Peyer's patch (tissue), 4 donors: ENCODE measurements at regions not wholly inside any gene's neighbourhood (a gene's known extent, or its start where the extent isn't known, plus 50 kb on each side); places are given as distances from the start of the nearest gene placed in this dataset.

Source experiments
- CTCF ChIP-seq, 6 experiments: fragments of 450-650 bp in 4 of 6; fragments of 200-600 bp in 2 of 6; sonication (generic) in 1 of 6; IDR thresholded peaks; one replicate each; pipeline ENCODE4 v1.5.1; 2017 to 2019; ENCODE audit warnings: antibody characterized with exemption in 6 of 6, mild to moderate bottlenecking in 3 of 6, moderate library complexity in 1 of 6
- POLR2A ChIP-seq, 2 donors: fragments of 450-650 bp; IDR thresholded peaks; one replicate each; pipeline ENCODE4 v1.5.1; 2017; ENCODE audit warnings: antibody characterized with exemption in 2 of 2, mild to moderate bottlenecking in 2 of 2, moderate library complexity in 2 of 2

GRCh38 chr6:27642744-27643456 is 170.0 kb upstream of the ZNF184 start:
- TF ChIP-seq CTCF (IDR thresholded peaks at IDR 0.05): no peak
- TF ChIP-seq POLR2A (IDR thresholded peaks at IDR 0.05): no peak
